ENCODE measurements at regions not wholly inside any gene's neighbourhood (a gene's known extent, or its start where the extent isn't known, plus 50 kb on each side); places are given as distances from the start of the nearest gene placed in this dataset.

DNA sequence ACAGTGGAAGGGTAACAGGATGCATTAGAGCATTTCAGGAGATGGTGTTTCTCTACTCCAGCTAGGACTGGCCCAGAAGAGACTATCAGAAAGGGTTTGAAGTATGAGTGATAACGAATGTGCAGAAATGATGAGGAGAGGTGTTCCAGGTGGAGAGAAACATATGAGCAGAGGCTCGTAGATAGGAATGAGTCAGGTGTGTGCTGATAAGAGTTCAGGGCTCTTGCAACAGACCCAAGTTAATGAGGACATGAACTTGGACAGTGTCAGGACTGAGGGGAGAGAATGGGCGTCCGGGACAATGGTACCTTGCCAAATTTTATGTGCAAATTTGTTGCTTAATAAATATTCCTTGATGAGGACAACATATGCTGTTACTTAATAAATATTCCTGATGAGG is 183.9 kb upstream of the NFIA start:
- Mint-ChIP-seq H3K27ac (no peak overlapping the region), H3K36me3 (ENCODE audit: insufficient read depth in 1 of 3, low read depth in 3 of 3) (no peaks in the 10 kb centered on the region), H3K4me1 (peaks cover 30% of the 10 kb centered on the region in 2 experiments), H3K9me3 (no peaks in the 10 kb centered on the region; a peak in 1 of 5 replicates), H3K27me3 (ENCODE audit: low read depth) (no peaks in the 10 kb centered on the region), H3K4me3 (no peak overlapping the region)
- Histone ChIP-seq H3K4ac (ENCODE audit: low read depth, low read length) (no peak overlapping the region), H2AFZ (ENCODE audit: low read length) (no peak overlapping the region), H4K91ac (ENCODE audit: insufficient read length, low read depth, low read length) (no peak overlapping the region), H2BK5ac (ENCODE audit: insufficient read length, low read length) (no peak overlapping the region), H3K9ac (ENCODE audit: extremely low read depth, insufficient read length, low read length) (no peak overlapping the region), H2BK15ac (ENCODE audit: low read depth, low read length) (no peak overlapping the region), H3K4me2 (ENCODE audit: insufficient read depth, insufficient read length, low read length) (no peak overlapping the region), H3K14ac (ENCODE audit: insufficient read depth, low read length) (no peak overlapping the region), H3K23ac (ENCODE audit: insufficient read length, low read depth, low read length) (no peak overlapping the region), H3K79me1 (ENCODE audit: insufficient read depth, low read depth, low read length, poor library complexity, severe bottlenecking) (no peaks in the 10 kb centered on the region), H4K8ac (replicated peaks; ENCODE audit: insufficient read length, low read depth, low read length) (no peak overlapping the region), H2BK20ac (ENCODE audit: low read depth, low read length, poor library complexity, severe bottlenecking) (no peak overlapping the region), H2BK12ac (ENCODE audit: insufficient read length, low read depth, low read length) (no peak overlapping the region), H3K9me3 (ENCODE audit: control insufficient read depth, low read depth, low read length) (no peaks in the 10 kb centered on the region), H3K27me3 (ENCODE audit: insufficient read depth, low read length) (no peaks in the 10 kb centered on the region), H3K18ac (ENCODE audit: insufficient read length, low read depth, low read length) (no peak overlapping the region), H3K4me1 (ENCODE audit: insufficient read depth, low read length) (peaks cover 12% of the 10 kb centered on the region; the same call in 1 of the 2 replicates), H4K5ac (ENCODE audit: insufficient read length, low read depth, low read length) (no peak overlapping the region), H2BK120ac (ENCODE audit: low read depth, low read length, poor library complexity, severe bottlenecking) (no peak overlapping the region), H3K56ac (ENCODE audit: insufficient read length, low read depth, low read length) (no peak overlapping the region), H3K79me2 (ENCODE audit: insufficient read depth, low read length) (no peaks in the 10 kb centered on the region), H3K23me2 (ENCODE audit: insufficient read length, low read depth, low read length, poor library complexity, severe bottlenecking) (no peaks in the 10 kb centered on the region), H3K27ac (ENCODE audit: insufficient read length, low read depth, low read length) (no peak overlapping the region), H2AK5ac (ENCODE audit: insufficient read length, low read length) (no peak overlapping the region), H4K20me1 (ENCODE audit: control insufficient read depth, insufficient read depth, insufficient read length) (no peaks in the 10 kb centered on the region), H3T11ph (ENCODE audit: low read length) (no peak overlapping the region)
- TF ChIP-seq, protein P1, sequence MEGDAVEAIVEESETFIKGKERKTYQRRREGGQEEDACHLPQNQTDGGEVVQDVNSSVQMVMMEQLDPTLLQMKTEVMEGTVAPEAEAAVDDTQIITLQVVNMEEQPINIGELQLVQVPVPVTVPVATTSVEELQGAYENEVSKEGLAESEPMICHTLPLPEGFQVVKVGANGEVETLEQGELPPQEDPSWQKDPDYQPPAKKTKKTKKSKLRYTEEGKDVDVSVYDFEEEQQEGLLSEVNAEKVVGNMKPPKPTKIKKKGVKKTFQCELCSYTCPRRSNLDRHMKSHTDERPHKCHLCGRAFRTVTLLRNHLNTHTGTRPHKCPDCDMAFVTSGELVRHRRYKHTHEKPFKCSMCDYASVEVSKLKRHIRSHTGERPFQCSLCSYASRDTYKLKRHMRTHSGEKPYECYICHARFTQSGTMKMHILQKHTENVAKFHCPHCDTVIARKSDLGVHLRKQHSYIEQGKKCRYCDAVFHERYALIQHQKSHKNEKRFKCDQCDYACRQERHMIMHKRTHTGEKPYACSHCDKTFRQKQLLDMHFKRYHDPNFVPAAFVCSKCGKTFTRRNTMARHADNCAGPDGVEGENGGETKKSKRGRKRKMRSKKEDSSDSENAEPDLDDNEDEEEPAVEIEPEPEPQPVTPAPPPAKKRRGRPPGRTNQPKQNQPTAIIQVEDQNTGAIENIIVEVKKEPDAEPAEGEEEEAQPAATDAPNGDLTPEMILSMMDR (conservative IDR thresholded peaks at IDR 0.05), result no peak
- DNase-seq, result no peak
- no CpG with 5 or more reads among the region's 4 CpGs for WGBS (ENCODE audit: extremely low coverage, insufficient read length, low lambda C conversion rate)
